Suprapubic skin (tissue), 3 donors: ENCODE measurements at regions not wholly inside any gene's neighbourhood (a gene's known extent, or its start where the extent isn't known, plus 50 kb on each side); places are given as distances from the start of the nearest gene placed in this dataset.

Experiments
- EP300 ChIP-seq: sonication (generic); formaldehyde crosslinking; IDR thresholded peaks from one replicate; pipeline ENCODE4 v1.6.1; 2017; ENCODE audit warnings: antibody characterized with exemption
- POLR2A ChIP-seq, 2 donors: fragments of 450-650 bp; IDR thresholded peaks; one replicate each; pipeline ENCODE4 v1.6.1; 2017; ENCODE audit warnings: antibody characterized with exemption in 2 of 2, mild to moderate bottlenecking in 2 of 2, moderate library complexity in 2 of 2
- TF ChIP-seq, protein P1 (sequence below), 2 donors: fragments of 200-600 bp in 1 of 2; fragments of 450-650 bp in 1 of 2; sonication (generic) in 1 of 2; IDR thresholded peaks; one replicate each; pipeline ENCODE4 v1.5.1; 2016 to 2019; ENCODE audit warnings: antibody characterized with exemption in 2 of 2, mild to moderate bottlenecking in 1 of 2, moderate library complexity in 1 of 2

DNA sequence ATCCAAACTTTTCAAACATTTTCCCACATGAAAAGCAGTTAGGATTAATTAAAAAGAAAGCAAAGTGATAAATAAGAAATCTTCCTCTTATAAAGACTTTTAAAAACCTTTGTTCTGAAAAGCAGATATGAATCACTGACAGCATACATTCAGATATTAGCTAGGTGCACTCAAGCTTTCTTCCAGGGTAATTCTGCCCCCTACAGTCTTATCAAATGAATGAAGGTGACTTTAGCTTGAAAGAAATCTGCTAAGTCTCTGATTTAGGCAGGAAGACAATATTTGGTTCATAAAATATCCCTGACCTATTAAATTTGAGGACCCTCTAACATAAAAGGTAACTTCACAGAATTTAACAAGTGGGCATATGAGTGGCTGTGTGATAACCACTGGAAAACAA, 209.1 kb upstream of the FAM47A start:
- TF ChIP-seq EP300: no peak
- TF ChIP-seq, protein P1, sequence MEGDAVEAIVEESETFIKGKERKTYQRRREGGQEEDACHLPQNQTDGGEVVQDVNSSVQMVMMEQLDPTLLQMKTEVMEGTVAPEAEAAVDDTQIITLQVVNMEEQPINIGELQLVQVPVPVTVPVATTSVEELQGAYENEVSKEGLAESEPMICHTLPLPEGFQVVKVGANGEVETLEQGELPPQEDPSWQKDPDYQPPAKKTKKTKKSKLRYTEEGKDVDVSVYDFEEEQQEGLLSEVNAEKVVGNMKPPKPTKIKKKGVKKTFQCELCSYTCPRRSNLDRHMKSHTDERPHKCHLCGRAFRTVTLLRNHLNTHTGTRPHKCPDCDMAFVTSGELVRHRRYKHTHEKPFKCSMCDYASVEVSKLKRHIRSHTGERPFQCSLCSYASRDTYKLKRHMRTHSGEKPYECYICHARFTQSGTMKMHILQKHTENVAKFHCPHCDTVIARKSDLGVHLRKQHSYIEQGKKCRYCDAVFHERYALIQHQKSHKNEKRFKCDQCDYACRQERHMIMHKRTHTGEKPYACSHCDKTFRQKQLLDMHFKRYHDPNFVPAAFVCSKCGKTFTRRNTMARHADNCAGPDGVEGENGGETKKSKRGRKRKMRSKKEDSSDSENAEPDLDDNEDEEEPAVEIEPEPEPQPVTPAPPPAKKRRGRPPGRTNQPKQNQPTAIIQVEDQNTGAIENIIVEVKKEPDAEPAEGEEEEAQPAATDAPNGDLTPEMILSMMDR (IDR thresholded peaks at IDR 0.05): no peak
- no peak for TF ChIP-seq POLR2A (IDR thresholded peaks at IDR 0.05)
